ENCODE measurements at regions not wholly inside any gene's neighbourhood (a gene's known extent, or its start where the extent isn't known, plus 50 kb on each side); places are given as distances from the start of the nearest gene placed in this dataset.
"Not testable (repeated sequence)": the region's sequence is repeated elsewhere in the genome, so short reads cannot be mapped to it uniquely, and the experiment has no call there.

DNA sequence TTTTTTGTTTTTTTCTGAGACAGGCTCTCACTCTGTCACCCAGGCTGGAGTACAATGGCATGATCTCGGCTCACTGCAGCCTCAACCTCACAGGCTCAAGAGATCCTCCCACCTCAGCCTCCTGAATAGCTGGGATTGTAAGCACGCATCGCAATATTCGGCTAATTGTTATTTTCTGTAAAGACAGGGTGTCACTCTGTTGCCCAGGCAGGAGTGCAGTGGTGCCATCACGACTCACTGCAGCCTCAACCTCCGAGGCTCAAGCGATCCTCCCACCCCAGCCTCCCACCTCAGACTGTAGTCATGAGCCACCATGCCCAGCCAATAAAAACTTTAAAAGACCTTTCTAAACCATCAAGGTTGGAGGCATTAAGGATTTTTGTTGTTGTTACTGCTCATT lies 57.4 kb upstream of the TFRC start:
- no peak overlapping the region for H3K27ac ChIP-seq (ENCODE audit: low read depth in 1 of 2, low read length in 2 of 2)
- peak in 1 of 2 donors; percentile 47 for DNase-seq

GRCh38 chr3:196138482-196139254 lies 56.8 kb upstream of the TFRC start:
- Histone ChIP-seq H3K27me3 (ENCODE audit: control insufficient read depth in 1 of 2, insufficient read depth in 2 of 2, low read length in 1 of 2) (no peaks in the 10 kb centered on the region), H3K4me1 (ENCODE audit: control insufficient read depth in 1 of 2, insufficient read depth in 2 of 2, low read length in 2 of 2) (no peaks in the 10 kb centered on the region), H3K27ac (ENCODE audit: low read depth in 1 of 2, low read length in 2 of 2) (no peak overlapping the region), H3K4me3 (ENCODE audit: low read length in 2 of 2) (no peak overlapping the region), H3K9me3 (ENCODE audit: control insufficient read depth, low read length) (no peaks in the 10 kb centered on the region), H3K36me3 (ENCODE audit: control insufficient read depth in 1 of 2, insufficient read depth in 2 of 2, low read length in 1 of 2) (no peaks in the 10 kb centered on the region)
- ATAC-seq (ENCODE audit: low FRiP score) (no peak), DNase-seq (peak in 1 of 2 donors; percentile 33)
- intact Hi-C loops (cut with DNase I) = no loop called here
- 24 to 32% methylated on average over 12 of the region's 12 CpGs for WGBS, 2 donors

More for the DNA sequence above, 57.4 kb upstream of the TFRC start:
- Histone ChIP-seq H3K27me3 (ENCODE audit: control insufficient read depth in 1 of 2, insufficient read depth in 2 of 2, low read length in 1 of 2) (no peaks in the 10 kb centered on the region), H3K9me3 (ENCODE audit: control insufficient read depth, low read length) (no peaks in the 10 kb centered on the region), H3K4me3 (ENCODE audit: low read length in 2 of 2) (no peak overlapping the region), H3K36me3 (ENCODE audit: control insufficient read depth in 1 of 2, insufficient read depth in 2 of 2, low read length in 1 of 2) (no peaks in the 10 kb centered on the region), H3K4me1 (ENCODE audit: control insufficient read depth in 1 of 2, insufficient read depth in 2 of 2, low read length in 2 of 2) (no peaks in the 10 kb centered on the region)
- WGBS, 2 donors = 82 to 84% methylated on average over 7 of the region's 7 CpGs
- no peak for ATAC-seq (ENCODE audit: low FRiP score)
- intact Hi-C loops (cut with DNase I) = no loop called here

DNA sequence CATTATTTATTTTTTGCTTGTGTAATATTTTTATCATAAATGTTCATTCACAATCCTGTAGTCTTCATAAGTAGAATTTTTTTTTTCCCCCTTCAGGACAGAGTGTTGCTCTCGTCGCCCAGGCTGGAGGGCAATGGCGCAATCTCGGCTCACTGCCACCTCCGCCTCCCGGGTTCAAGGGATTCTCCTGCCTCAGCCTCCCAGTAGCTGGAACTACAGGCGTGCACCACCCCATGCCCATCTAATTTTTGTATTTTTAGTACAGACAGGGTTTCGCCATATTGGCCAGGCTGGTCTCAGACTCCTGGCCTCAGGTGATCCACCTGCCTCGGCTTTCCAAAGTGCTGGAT lies 54.7 kb upstream of the TFRC start:
- WGBS, 2 donors = 85 to 90% methylated on average over 9 of the region's 9 CpGs
- H3K9me3 ChIP-seq (ENCODE audit: control insufficient read depth, low read length); H3K27me3 ChIP-seq (ENCODE audit: control insufficient read depth in 1 of 2, insufficient read depth in 2 of 2, low read length in 1 of 2); H3K27ac ChIP-seq (ENCODE audit: low read depth in 1 of 2, low read length in 2 of 2); H3K36me3 ChIP-seq (ENCODE audit: control insufficient read depth in 1 of 2, insufficient read depth in 2 of 2, low read length in 1 of 2); H3K4me1 ChIP-seq (ENCODE audit: control insufficient read depth in 1 of 2, insufficient read depth in 2 of 2, low read length in 2 of 2); ATAC-seq (ENCODE audit: low FRiP score); H3K4me3 ChIP-seq (ENCODE audit: low read length in 2 of 2); intact Hi-C loops (cut with DNase I): not testable (repeated sequence)
- peak in 1 of 2 donors; percentile 36 for DNase-seq

- DNase-seq (peak in 1 of 2 donors; percentile 43), ATAC-seq (ENCODE audit: low FRiP score) (peak; percentile 41)
- Histone ChIP-seq H3K9me3 (ENCODE audit: control insufficient read depth, low read length) (no peaks in the 10 kb centered on the region), H3K27me3 (ENCODE audit: control insufficient read depth in 1 of 2, insufficient read depth in 2 of 2, low read length in 1 of 2) (no peaks in the 10 kb centered on the region), H3K36me3 (ENCODE audit: control insufficient read depth in 1 of 2, insufficient read depth in 2 of 2, low read length in 1 of 2) (no peaks in the 10 kb centered on the region), H3K27ac (ENCODE audit: low read depth in 1 of 2, low read length in 2 of 2) (no peak overlapping the region), H3K4me3 (ENCODE audit: low read length in 2 of 2) (no peak overlapping the region), H3K4me1 (ENCODE audit: control insufficient read depth in 1 of 2, insufficient read depth in 2 of 2, low read length in 2 of 2) (no peaks in the 10 kb centered on the region)
- 60 to 65% methylated on average over 12 of the region's 12 CpGs for WGBS, 2 donors
- intact Hi-C loops (cut with DNase I) = no loop called here
Observed at GRCh38 chr3:196135693-196136639, 54.1 kb upstream of the TFRC start.

GRCh38 chr3:196134691-196135090 lies 52.8 kb upstream of the TFRC start:
- Histone ChIP-seq H3K27me3 (ENCODE audit: control insufficient read depth in 1 of 2, insufficient read depth in 2 of 2, low read length in 1 of 2) (no peaks in the 10 kb centered on the region), H3K36me3 (ENCODE audit: control insufficient read depth in 1 of 2, insufficient read depth in 2 of 2, low read length in 1 of 2) (no peaks in the 10 kb centered on the region), H3K4me3 (ENCODE audit: low read length in 2 of 2) (no peak overlapping the region), H3K4me1 (ENCODE audit: control insufficient read depth in 1 of 2, insufficient read depth in 2 of 2, low read length in 2 of 2) (no peaks in the 10 kb centered on the region), H3K27ac (ENCODE audit: low read depth in 1 of 2, low read length in 2 of 2) (no peak overlapping the region), H3K9me3 (ENCODE audit: control insufficient read depth, low read length) (no peaks in the 10 kb centered on the region)
- DNase-seq = no peak
- no peak for ATAC-seq (ENCODE audit: low FRiP score)
- WGBS, 2 donors = 86 to 92% methylated on average over 7 of the region's 7 CpGs
- intact Hi-C loops (cut with DNase I) = no loop called here

- H3K4me3 ChIP-seq (ENCODE audit: low read length in 2 of 2); intact Hi-C loops (cut with DNase I); H3K9me3 ChIP-seq (ENCODE audit: control insufficient read depth, low read length); H3K4me1 ChIP-seq (ENCODE audit: control insufficient read depth in 1 of 2, insufficient read depth in 2 of 2, low read length in 2 of 2); H3K27ac ChIP-seq (ENCODE audit: low read depth in 1 of 2, low read length in 2 of 2); H3K27me3 ChIP-seq (ENCODE audit: control insufficient read depth in 1 of 2, insufficient read depth in 2 of 2, low read length in 1 of 2); DNase-seq; ATAC-seq (ENCODE audit: low FRiP score); H3K36me3 ChIP-seq (ENCODE audit: control insufficient read depth in 1 of 2, insufficient read depth in 2 of 2, low read length in 1 of 2): not testable (repeated sequence)
- WGBS, 2 donors = 95 to 97% methylated on average over 9 of the region's 9 CpGs
Observed at GRCh38 chr3:196133869-196134268, 52.0 kb upstream of the TFRC start.

- no peak for ATAC-seq (ENCODE audit: low FRiP score)
- intact Hi-C loops (cut with DNase I) = no loop called here
- no peaks in the 10 kb centered on the region for H3K4me1 ChIP-seq (ENCODE audit: control insufficient read depth in 1 of 2, insufficient read depth in 2 of 2, low read length in 2 of 2)
- WGBS, 2 donors = 84 to 88% methylated on average over 13 of the region's 13 CpGs
- DNase-seq = peak in 1 of 2 donors; percentile 67
- no peaks in the 10 kb centered on the region for H3K36me3 ChIP-seq (ENCODE audit: control insufficient read depth in 1 of 2, insufficient read depth in 2 of 2, low read length in 1 of 2)
- no peaks in the 10 kb centered on the region for H3K27me3 ChIP-seq (ENCODE audit: control insufficient read depth in 1 of 2, insufficient read depth in 2 of 2, low read length in 1 of 2)
- no peak overlapping the region for H3K4me3 ChIP-seq (ENCODE audit: low read length in 2 of 2)
- no peaks in the 10 kb centered on the region for H3K9me3 ChIP-seq (ENCODE audit: control insufficient read depth, low read length)
- no peak overlapping the region for H3K27ac ChIP-seq (ENCODE audit: low read depth in 1 of 2, low read length in 2 of 2)
Observed at GRCh38 chr3:196131921-196132320, 50.0 kb upstream of the TFRC start.
